Suprapubic skin (tissue), 4 donors: ENCODE measurements at regions not wholly inside any gene's neighbourhood (a gene's known extent, or its start where the extent isn't known, plus 50 kb on each side); places are given as distances from the start of the nearest gene placed in this dataset.

Experiments used
- DNase-seq, 2 donors: peaks; one replicate each; pipeline ENCODE4 v3.0.0-alpha.2; 2019; ENCODE audit warnings: low spot score in 2 of 2
- H3K27ac ChIP-seq: fragments of 200-600 bp; sonication (generic); one replicate; pipeline ENCODE4 v1.5.1; 2019
- H3K27me3 ChIP-seq: fragments of 200-600 bp; sonication (generic); one replicate; pipeline ENCODE4 v1.5.1; 2019
- H3K36me3 ChIP-seq: fragments of 200-600 bp; sonication (generic); one replicate; pipeline ENCODE4 v1.5.1; 2019
- H3K4me1 ChIP-seq: fragments of 200-600 bp; sonication (generic); one replicate; pipeline ENCODE4 v1.5.1; 2019
- H3K4me3 ChIP-seq: fragments of 200-600 bp; sonication (generic); one replicate; pipeline ENCODE4 v1.5.1; 2019; ENCODE audit warnings: mild to moderate bottlenecking
- H3K9me3 ChIP-seq: fragments of 200-600 bp; sonication (generic); one replicate; pipeline ENCODE4 v1.5.1; 2019
- CTCF ChIP-seq, 2 donors: fragments of 200-600 bp in 1 of 2; fragments of 450-650 bp in 1 of 2; sonication (generic) in 1 of 2; IDR thresholded peaks; one replicate each; pipeline ENCODE4 v1.5.1; 2016 to 2019; ENCODE audit warnings: antibody characterized with exemption in 2 of 2, mild to moderate bottlenecking in 1 of 2, moderate library complexity in 1 of 2
- EP300 ChIP-seq: sonication (generic); formaldehyde crosslinking; IDR thresholded peaks from one replicate; pipeline ENCODE4 v1.6.1; 2017; ENCODE audit warnings: antibody characterized with exemption
- POLR2A ChIP-seq, 2 donors: fragments of 450-650 bp; IDR thresholded peaks; one replicate each; pipeline ENCODE4 v1.6.1; 2017; ENCODE audit warnings: antibody characterized with exemption in 2 of 2, mild to moderate bottlenecking in 2 of 2, moderate library complexity in 2 of 2
- POLR2AphosphoS5 ChIP-seq, 3 donors: sonication (generic); formaldehyde crosslinking; IDR thresholded peaks; one replicate each; pipeline ENCODE4 v1.6.1; 2017; ENCODE audit warnings: antibody characterized with exemption in 3 of 3
- WGBS: methylation state at CpG from one replicate; pipeline ENCODE4 v1.1.5; 2018; 5-methylcytosine and 5-hydroxymethylcytosine counted together

- H3K27me3 ChIP-seq: no peaks in the 10 kb centered on the region
- 58% methylated on average over 1 of the region's 1 CpG for WGBS
These were observed 146.9 kb upstream of the MRPS30 start for GRCh38 chr5:44661851-44662250.

DNA sequence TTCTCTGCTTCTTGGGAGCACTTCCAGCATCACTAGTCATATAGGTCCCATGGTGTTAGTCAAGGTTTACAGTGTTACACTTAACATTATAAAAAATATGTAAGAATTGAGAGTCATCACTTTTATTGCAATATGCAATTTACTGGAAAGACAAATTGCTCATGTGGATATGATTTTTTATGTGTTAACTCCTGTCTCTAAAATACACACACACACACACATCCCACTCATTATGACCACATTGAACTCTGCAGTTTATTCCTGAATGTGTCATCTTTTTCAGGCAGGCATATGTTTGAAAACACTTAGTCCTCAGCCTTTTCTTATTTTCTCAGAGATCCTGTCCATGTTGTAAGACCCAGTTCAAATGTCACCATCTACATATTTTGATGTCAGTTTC is 148.5 kb upstream of the MRPS30 start:
- no peaks in the 10 kb centered on the region for H3K36me3 ChIP-seq
- H3K27me3 ChIP-seq: no peaks in the 10 kb centered on the region
- TF ChIP-seq CTCF (IDR thresholded peaks at IDR 0.05) (no peak), EP300 (no peak), POLR2A (IDR thresholded peaks at IDR 0.05) (no peak), POLR2AphosphoS5 (IDR thresholded peaks at IDR 0.05) (no peak)
- no peaks in the 10 kb centered on the region for H3K4me1 ChIP-seq
- no peak overlapping the region for H3K4me3 ChIP-seq
- H3K27ac ChIP-seq: no peak overlapping the region
- no peak for DNase-seq
- H3K9me3 ChIP-seq: peaks cover 9% of the 10 kb centered on the region

More at GRCh38 chr5:44661851-44662250, 146.9 kb upstream of the MRPS30 start:
- DNase-seq: no peak
- Histone ChIP-seq H3K36me3 (no peaks in the 10 kb centered on the region), H3K4me1 (no peaks in the 10 kb centered on the region), H3K27ac (no peak overlapping the region), H3K9me3 (no peaks in the 10 kb centered on the region), H3K4me3 (no peak overlapping the region)
- TF ChIP-seq POLR2AphosphoS5 (IDR thresholded peaks at IDR 0.05): no peak
- TF ChIP-seq POLR2A (IDR thresholded peaks at IDR 0.05): no peak
- no peak for TF ChIP-seq EP300
- TF ChIP-seq CTCF (IDR thresholded peaks at IDR 0.05): no peak

DNA sequence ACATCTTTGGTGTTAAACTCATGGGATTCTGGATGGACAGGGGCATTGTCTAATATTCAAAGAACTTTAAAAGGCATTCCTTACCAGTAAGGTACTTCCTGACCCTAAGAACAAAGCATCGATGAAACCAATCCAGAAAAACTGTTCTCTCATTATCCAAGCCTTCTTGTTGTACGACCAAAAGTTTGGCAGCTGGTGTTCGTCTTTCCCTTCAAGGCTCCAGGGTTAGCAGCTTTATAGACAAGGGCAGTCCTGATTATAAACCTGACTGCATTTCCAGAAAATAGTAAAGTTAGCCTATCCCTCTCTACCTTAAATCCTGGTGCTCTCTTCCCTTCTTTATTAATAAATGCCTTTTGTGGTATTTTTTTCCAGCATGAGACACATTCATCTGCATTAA is 149.4 kb upstream of the MRPS30 start:
- Histone ChIP-seq H3K27me3 (no peaks in the 10 kb centered on the region), H3K4me1 (no peaks in the 10 kb centered on the region), H3K9me3 (peaks cover 9% of the 10 kb centered on the region), H3K4me3 (no peak overlapping the region), H3K27ac (no peak overlapping the region), H3K36me3 (no peaks in the 10 kb centered on the region)
- TF ChIP-seq POLR2A (IDR thresholded peaks at IDR 0.05) (no peak), POLR2AphosphoS5 (IDR thresholded peaks at IDR 0.05) (no peak), EP300 (no peak), CTCF (IDR thresholded peaks at IDR 0.05) (no peak)
- DNase-seq: no peak
- 54% methylated on average over 3 of the region's 3 CpGs for WGBS

DNA sequence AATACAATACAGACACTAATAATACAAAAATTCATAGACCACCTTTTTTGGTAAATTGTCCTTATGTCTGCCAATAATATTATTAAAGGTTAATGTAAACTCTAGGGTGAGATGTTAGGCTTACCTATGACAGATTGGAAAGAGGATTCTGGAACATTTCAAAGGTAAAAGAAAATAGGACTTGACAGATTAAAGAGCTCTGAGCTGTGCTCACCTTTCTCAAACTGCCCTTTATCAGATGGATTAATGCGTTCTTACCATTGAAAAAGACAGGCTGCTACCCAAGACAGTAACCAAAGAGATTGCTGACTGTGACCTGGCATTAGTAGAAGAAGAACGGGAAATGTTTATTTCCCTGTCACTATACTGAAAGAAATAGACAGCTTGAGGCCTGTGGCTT is 156.1 kb upstream of the MRPS30 start:
- TF ChIP-seq CTCF (IDR thresholded peaks at IDR 0.05) (no peak), POLR2AphosphoS5 (IDR thresholded peaks at IDR 0.05) (no peak), POLR2A (IDR thresholded peaks at IDR 0.05) (no peak), EP300 (no peak)
- Histone ChIP-seq H3K27me3 (peaks cover 2% of the 10 kb centered on the region), H3K4me1 (no peaks in the 10 kb centered on the region), H3K36me3 (no peaks in the 10 kb centered on the region), H3K9me3 (peaks cover 9% of the 10 kb centered on the region), H3K27ac (no peak overlapping the region), H3K4me3 (no peak overlapping the region)
- WGBS: 42% methylated on average over 2 of the region's 2 CpGs
- no peak for DNase-seq

DNA sequence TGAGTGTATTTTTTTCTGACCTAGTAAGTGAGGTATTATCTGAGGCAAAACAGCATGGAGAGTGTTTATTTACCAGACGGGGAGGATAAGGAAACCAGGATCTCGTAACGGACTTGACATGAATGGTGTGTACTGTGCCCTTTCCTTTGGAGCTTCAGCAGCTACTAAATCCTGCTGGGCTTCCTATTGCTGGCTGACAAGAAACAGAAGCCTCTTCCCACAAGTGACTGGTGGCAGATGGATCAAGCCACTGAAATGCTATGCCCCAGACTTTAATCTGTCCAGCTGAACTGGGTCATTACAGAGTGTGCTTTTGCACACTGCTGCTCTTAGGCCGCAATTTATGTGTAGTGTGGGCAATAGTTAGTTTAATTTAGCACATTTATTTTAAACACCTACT is 162.7 kb upstream of the MRPS30 start:
- Histone ChIP-seq H3K4me3 (no peak overlapping the region), H3K9me3 (no peaks in the 10 kb centered on the region), H3K4me1 (no peaks in the 10 kb centered on the region), H3K36me3 (no peaks in the 10 kb centered on the region), H3K27me3 (no peaks in the 10 kb centered on the region), H3K27ac (no peak overlapping the region)
- 58% methylated on average over 4 of the region's 4 CpGs for WGBS
- no peak for TF ChIP-seq POLR2A (IDR thresholded peaks at IDR 0.05)
- TF ChIP-seq EP300: no peak
- TF ChIP-seq POLR2AphosphoS5 (IDR thresholded peaks at IDR 0.05): no peak
- no peak for TF ChIP-seq CTCF (IDR thresholded peaks at IDR 0.05)
- DNase-seq: no peak
